GM13977 (cell line): ENCODE measurements at regions not wholly inside any gene's neighbourhood (a gene's known extent, or its start where the extent isn't known, plus 50 kb on each side); places are given as distances from the start of the nearest gene placed in this dataset.

ENCODE experiments used
- DNase-seq: peaks from one replicate; pipeline ENCODE4 v3.0.0; 2012; ENCODE audit warnings: low spot score
- in situ Hi-C: fragments of 300-500 bp; cut with MboI; formaldehyde crosslinking; loops from one replicate; pipeline ENCODE4 v1.12.0; 2022; ENCODE audit warnings: low sequenced_read_pairs, low pct_unique_long_range_greater_than_20kb, mixed read lengths, inconsistent platforms; ENCODE audit not compliant: unreplicated experiment
- TF ChIP-seq, protein P1 (sequence below): IDR thresholded peaks from 2 replicates; pipeline ENCODE4 v1.5.1; 2012; ENCODE audit warnings: mild to moderate bottlenecking, control low read depth; ENCODE audit not compliant: insufficient read depth; ENCODE audit errors: extremely low read depth, missing control alignments

DNA sequence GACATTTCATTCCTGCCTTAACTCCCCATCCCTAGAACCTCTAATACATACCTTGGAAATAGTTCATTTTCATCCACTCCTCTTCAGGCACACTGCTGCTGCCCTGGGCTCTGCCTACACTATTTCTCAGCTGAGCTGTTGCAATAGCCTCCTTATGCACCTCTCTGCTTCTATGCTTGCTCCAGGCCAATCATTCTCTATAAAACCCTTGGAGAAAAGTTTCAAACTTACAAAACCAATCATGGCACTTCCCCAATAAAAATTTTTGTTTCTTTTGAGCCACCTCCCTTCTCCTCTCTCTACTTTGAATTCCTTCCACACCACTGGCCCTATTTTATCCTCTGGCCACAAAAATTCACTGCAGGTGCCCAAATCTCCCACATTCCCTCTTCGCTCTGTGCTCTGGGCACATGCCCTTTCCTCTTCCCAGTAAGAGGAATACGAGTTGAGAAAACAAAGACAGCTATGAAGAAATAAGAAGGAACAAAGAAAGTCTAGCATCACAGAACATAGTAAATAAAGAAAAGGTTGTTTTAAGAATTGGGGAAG, 301.4 kb downstream of the ELAVL2 start:
- TF ChIP-seq, protein P1, sequence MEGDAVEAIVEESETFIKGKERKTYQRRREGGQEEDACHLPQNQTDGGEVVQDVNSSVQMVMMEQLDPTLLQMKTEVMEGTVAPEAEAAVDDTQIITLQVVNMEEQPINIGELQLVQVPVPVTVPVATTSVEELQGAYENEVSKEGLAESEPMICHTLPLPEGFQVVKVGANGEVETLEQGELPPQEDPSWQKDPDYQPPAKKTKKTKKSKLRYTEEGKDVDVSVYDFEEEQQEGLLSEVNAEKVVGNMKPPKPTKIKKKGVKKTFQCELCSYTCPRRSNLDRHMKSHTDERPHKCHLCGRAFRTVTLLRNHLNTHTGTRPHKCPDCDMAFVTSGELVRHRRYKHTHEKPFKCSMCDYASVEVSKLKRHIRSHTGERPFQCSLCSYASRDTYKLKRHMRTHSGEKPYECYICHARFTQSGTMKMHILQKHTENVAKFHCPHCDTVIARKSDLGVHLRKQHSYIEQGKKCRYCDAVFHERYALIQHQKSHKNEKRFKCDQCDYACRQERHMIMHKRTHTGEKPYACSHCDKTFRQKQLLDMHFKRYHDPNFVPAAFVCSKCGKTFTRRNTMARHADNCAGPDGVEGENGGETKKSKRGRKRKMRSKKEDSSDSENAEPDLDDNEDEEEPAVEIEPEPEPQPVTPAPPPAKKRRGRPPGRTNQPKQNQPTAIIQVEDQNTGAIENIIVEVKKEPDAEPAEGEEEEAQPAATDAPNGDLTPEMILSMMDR: no peak
- DNase-seq: no peak
- in situ Hi-C loops: no loop called here

DNA sequence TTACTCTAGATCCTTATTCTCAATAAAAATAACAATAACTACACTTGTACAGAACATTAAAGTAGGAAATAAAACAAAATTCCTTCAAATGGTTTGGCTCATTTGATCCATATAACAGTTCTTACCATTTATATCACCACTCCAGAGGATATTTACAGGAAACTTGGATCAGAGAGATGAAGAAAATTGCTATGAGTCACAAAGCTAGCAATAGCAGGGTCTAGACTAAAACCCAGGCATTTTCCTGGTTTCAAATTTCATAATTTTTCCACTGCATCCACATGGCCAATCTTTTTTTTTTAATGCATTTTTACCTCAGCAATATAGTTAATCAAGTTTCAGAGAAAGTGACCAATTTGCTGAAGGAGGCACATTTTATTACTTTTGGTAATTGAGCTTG, 299.2 kb downstream of the ELAVL2 start:
- no peak for DNase-seq
- TF ChIP-seq, protein P1: no peak
- in situ Hi-C loops: no loop called here

GRCh38 chr9:23532282-23532681, 293.8 kb downstream of the ELAVL2 start:
- DNase-seq: no peak
- in situ Hi-C loops: no loop called here
- TF ChIP-seq, protein P1: no peak

GRCh38 chr9:23537192-23538066, 288.6 kb downstream of the ELAVL2 start:
- in situ Hi-C loops: no loop called here
- no peak for DNase-seq
- TF ChIP-seq, protein P1: no peak

- no peak for DNase-seq
- in situ Hi-C loops: no loop called here
- TF ChIP-seq, protein P1: no peak
Measured at GRCh38 chr9:23538067-23538402, 288.0 kb downstream of the ELAVL2 start.

- in situ Hi-C loops: no loop called here
- no peak for DNase-seq
Measured at GRCh38 chr9:23538461-23539003, 287.5 kb downstream of the ELAVL2 start.

More at GRCh38 chr9:23538461-23539003, 287.5 kb downstream of the ELAVL2 start:
- TF ChIP-seq, protein P1: no peak
